Liver (tissue), 8 donors: ENCODE measurements at regions not wholly inside any gene's neighbourhood (a gene's known extent, or its start where the extent isn't known, plus 50 kb on each side); places are given as distances from the start of the nearest gene placed in this dataset.
"Not testable (repeated sequence)": the region's sequence is repeated elsewhere in the genome, so short reads cannot be mapped to it uniquely, and the experiment has no call there.

Source experiments
- DNase-seq: peaks from one replicate; pipeline ENCODE4 v3.0.0-alpha.2; 2017; ENCODE audit warnings: low spot score
- H3K27ac ChIP-seq, 2 donors: one replicate each; pipeline ENCODE4 v1.7.0; 2013; ENCODE audit warnings: inconsistent platforms in 2 of 2, low read length in 2 of 2, control low read depth in 1 of 2, low read depth in 1 of 2, mild to moderate bottlenecking in 1 of 2
- H3K27me3 ChIP-seq, 4 donors: one replicate each; pipeline versions ENCODE4 v1.6.1 to v1.7.0; 2013; ENCODE audit warnings: low read length in 3 of 4, inconsistent platforms in 1 of 4, mild to moderate bottlenecking in 1 of 4, moderate library complexity in 1 of 4; ENCODE audit not compliant: control insufficient read depth in 4 of 4, insufficient read depth in 4 of 4
- H3K36me3 ChIP-seq, 4 donors: one replicate each; pipeline versions ENCODE4 v1.6.1 to v1.7.0; 2013; ENCODE audit warnings: low read length in 3 of 4, mild to moderate bottlenecking in 3 of 4, low read depth in 1 of 4, moderate library complexity in 1 of 4; ENCODE audit not compliant: control insufficient read depth in 4 of 4, insufficient read depth in 3 of 4
- H3K4me1 ChIP-seq, 4 donors: one replicate each; pipeline versions ENCODE4 v1.6.1 to v1.7.0; 2013; ENCODE audit warnings: low read length in 3 of 4, mild to moderate bottlenecking in 3 of 4, moderate library complexity in 1 of 4; ENCODE audit not compliant: control insufficient read depth in 4 of 4, insufficient read depth in 4 of 4
- H3K4me3 ChIP-seq, 3 donors: one replicate each; pipeline versions ENCODE4 v1.6.1 to v1.7.0; 2013; ENCODE audit warnings: low read length in 3 of 3, control low read depth in 1 of 3, low read depth in 1 of 3, mild to moderate bottlenecking in 1 of 3
- H3K9ac ChIP-seq, 2 donors: one replicate each; pipeline ENCODE4 v1.7.0; 2013; ENCODE audit warnings: low read length in 2 of 2, mild to moderate bottlenecking in 2 of 2, moderate library complexity in 2 of 2, control low read depth in 1 of 2, low read depth in 1 of 2
- H3K9me3 ChIP-seq, 4 donors: one replicate each; pipeline versions ENCODE4 v1.6.1 to v1.7.0; 2013; ENCODE audit warnings: low read length in 3 of 4; ENCODE audit not compliant: control insufficient read depth in 4 of 4
- ATF3 ChIP-seq: IDR thresholded peaks from 2 replicates; pipeline ENCODE4 v1.6.1; 2016; ENCODE audit warnings: antibody characterized with exemption
- CTCF ChIP-seq: fragments of 150-350 bp; IDR thresholded peaks from 2 replicates; pipeline ENCODE4 v1.5.1; 2017; ENCODE audit warnings: improper control_type of control experiment, low read depth, low read length; ENCODE audit not compliant: missing input control
- EGR1 ChIP-seq, 2 donors: IDR thresholded peaks; 2 replicates each; pipeline ENCODE4 v1.6.1; 2016 to 2018; ENCODE audit warnings: antibody characterized with exemption in 2 of 2, low read depth in 2 of 2
- FOXA1 ChIP-seq: IDR thresholded peaks from 2 replicates; pipeline ENCODE4 v1.6.1; 2016; ENCODE audit warnings: antibody characterized with exemption
- FOXA2 ChIP-seq: IDR thresholded peaks from 2 replicates; pipeline ENCODE4 v1.6.1; 2016; ENCODE audit warnings: antibody characterized with exemption
- HNF4A ChIP-seq, 2 donors: conservative IDR thresholded peaks; 2 replicates each; pipeline ENCODE4 v1.6.1; 2016; ENCODE audit warnings: antibody characterized with exemption in 2 of 2, mild to moderate bottlenecking in 2 of 2
- HNF4G ChIP-seq: IDR thresholded peaks from 2 replicates; pipeline ENCODE4 v1.6.1; 2016; ENCODE audit warnings: antibody characterized with exemption
- JUND ChIP-seq, 2 donors: IDR thresholded peaks; 2 replicates each; pipeline ENCODE4 v1.6.1; 2016; ENCODE audit warnings: antibody characterized with exemption in 2 of 2
- MAX ChIP-seq: IDR thresholded peaks from 2 replicates; pipeline ENCODE4 v1.6.1; 2016; ENCODE audit warnings: antibody characterized with exemption
- NR2F2 ChIP-seq: IDR thresholded peaks from 2 replicates; pipeline ENCODE4 v1.6.1; 2016; ENCODE audit warnings: antibody characterized with exemption
- RAD21 ChIP-seq, 2 donors: IDR thresholded peaks; 2 replicates each; pipeline ENCODE4 v1.6.1; 2016; ENCODE audit warnings: antibody characterized with exemption in 2 of 2, mild to moderate bottlenecking in 2 of 2
- RXRA ChIP-seq, 2 donors: IDR thresholded peaks; 2 replicates each; pipeline ENCODE4 v1.6.1; 2017 to 2018; ENCODE audit warnings: antibody characterized with exemption in 2 of 2, mild to moderate bottlenecking in 1 of 2
- SP1 ChIP-seq: IDR thresholded peaks from 2 replicates; pipeline ENCODE4 v1.6.1; 2018; ENCODE audit warnings: antibody characterized with exemption, mild to moderate bottlenecking
- TAF1 ChIP-seq: conservative IDR thresholded peaks from 2 replicates; pipeline ENCODE4 v1.6.1; 2016; ENCODE audit warnings: antibody characterized with exemption, mild to moderate bottlenecking
- ZBTB33 ChIP-seq: IDR thresholded peaks from 2 replicates; pipeline ENCODE4 v1.6.1; 2016; ENCODE audit warnings: antibody characterized with exemption
- WGBS: extraction: QIAGEN DNeasy Blood & Tissue Kit; methylation state at CpG from one replicate; pipeline ENCODE4 v1.1.7; 2013; 5-methylcytosine and 5-hydroxymethylcytosine counted together
- donor health status: healthy.
- donor health status: healthy.
- donor health status: healthy.
- donor health status: healthy.
- donor health status: healthy.

GRCh38 chr17:51362811-51363585 is 102.7 kb downstream of the UTP18 start:
- no peak for DNase-seq
- 57% methylated on average over 7 of the region's 7 CpGs for WGBS
- H3K27ac ChIP-seq = no peak overlapping the region

GRCh38 chr17:51365090-51365489 is 104.7 kb downstream of the UTP18 start:
- Histone ChIP-seq H3K4me3 (no peak overlapping the region), H3K9me3 (no peaks in the 10 kb centered on the region), H3K9ac (no peak overlapping the region), H3K27ac (no peak overlapping the region), H3K27me3 (peaks cover 0 to 6% (median 0%) of the 10 kb centered on the region in 4 donors), H3K36me3 (no peaks in the 10 kb centered on the region), H3K4me1 (no peaks in the 10 kb centered on the region)
- no peak for TF ChIP-seq RXRA (IDR thresholded peaks at IDR 0.05)
- no peak for TF ChIP-seq HNF4A (conservative IDR thresholded peaks at IDR 0.05)
- no peak for TF ChIP-seq EGR1 (IDR thresholded peaks at IDR 0.05; ENCODE audit: low read depth in 2 of 2)
- no peak for DNase-seq
- WGBS = 61% methylated on average over 8 of the region's 8 CpGs

More at GRCh38 chr17:51362811-51363585, 102.7 kb downstream of the UTP18 start:
- TF ChIP-seq ZBTB33 = no peak
- no peak for TF ChIP-seq ATF3
- TF ChIP-seq EGR1 (IDR thresholded peaks at IDR 0.05; ENCODE audit: low read depth in 2 of 2) = no peak
- TF ChIP-seq TAF1 = no peak
- no peaks in the 10 kb centered on the region for H3K36me3 ChIP-seq
- H3K9me3 ChIP-seq = no peaks in the 10 kb centered on the region
- peaks cover 0 to 3% (median 0%) of the 10 kb centered on the region in 4 donors for H3K27me3 ChIP-seq
- no peak overlapping the region for H3K4me3 ChIP-seq
- H3K4me1 ChIP-seq = no peaks in the 10 kb centered on the region
- no peak overlapping the region for H3K9ac ChIP-seq

GRCh38 chr17:51366866-51367265 is 106.5 kb downstream of the UTP18 start:
- Histone ChIP-seq H3K9me3 (no peaks in the 10 kb centered on the region), H3K4me1 (peaks cover 0 to 2% (median 0%) of the 10 kb centered on the region in 4 donors), H3K4me3 (no peak overlapping the region), H3K27me3 (peaks cover 0 to 6% (median 0%) of the 10 kb centered on the region in 4 donors), H3K27ac (no peak overlapping the region), H3K9ac (no peak overlapping the region), H3K36me3 (no peaks in the 10 kb centered on the region)
- 90% methylated on average over 3 of the region's 3 CpGs for WGBS
- TF ChIP-seq HNF4A (conservative IDR thresholded peaks at IDR 0.05) (no peak), SP1 (no peak), ATF3 (no peak), CTCF (no peak), JUND (IDR thresholded peaks at IDR 0.05) (no peak), FOXA1 (no peak), FOXA2 (no peak), RXRA (IDR thresholded peaks at IDR 0.05) (no peak), MAX (no peak), EGR1 (IDR thresholded peaks at IDR 0.05; ENCODE audit: low read depth in 2 of 2) (no peak), NR2F2 (no peak), ZBTB33 (no peak), RAD21 (IDR thresholded peaks at IDR 0.05) (no peak), HNF4G (no peak)
- DNase-seq = no peak

GRCh38 chr17:51367836-51368235 is 107.5 kb downstream of the UTP18 start:
- not testable (repeated sequence) for H3K9ac ChIP-seq, DNase-seq, H3K27me3 ChIP-seq, H3K9me3 ChIP-seq, H3K4me3 ChIP-seq, H3K4me1 ChIP-seq, H3K27ac ChIP-seq, H3K36me3 ChIP-seq
- WGBS = 85% methylated on average over 1 of the region's 1 CpG
